ENCODE measurements at regions not wholly inside any gene's neighbourhood (a gene's known extent, or its start where the extent isn't known, plus 50 kb on each side); places are given as distances from the start of the nearest gene placed in this dataset.

GRCh38 chr5:39505791-39506190 is 81.0 kb upstream of the DAB2 start:
- H3K4me3 ChIP-seq (ENCODE audit: low read depth, low read length): no peak overlapping the region
- no peak for DNase-seq (ENCODE audit: low read depth)
- TF ChIP-seq CTCF (IDR thresholded peaks at IDR 0.05; ENCODE audit: control insufficient read depth, extremely low read depth, insufficient read depth): no peak

GRCh38 chr5:39505363-39505762 is 80.6 kb upstream of the DAB2 start:
- DNase-seq (ENCODE audit: low read depth): no peak
- no peak for TF ChIP-seq CTCF (IDR thresholded peaks at IDR 0.05; ENCODE audit: control insufficient read depth, extremely low read depth, insufficient read depth)
- no peak overlapping the region for H3K4me3 ChIP-seq (ENCODE audit: low read depth, low read length)

- no peak overlapping the region for H3K4me3 ChIP-seq (ENCODE audit: low read depth, low read length)
- no peak for DNase-seq (ENCODE audit: low read depth)
- TF ChIP-seq CTCF (IDR thresholded peaks at IDR 0.05; ENCODE audit: control insufficient read depth, extremely low read depth, insufficient read depth): no peak
These were observed 78.4 kb upstream of the DAB2 start for GRCh38 chr5:39503155-39503554.

GRCh38 chr5:39502704-39503103 is 77.9 kb upstream of the DAB2 start:
- no peak for TF ChIP-seq CTCF (IDR thresholded peaks at IDR 0.05; ENCODE audit: control insufficient read depth, extremely low read depth, insufficient read depth)
- H3K4me3 ChIP-seq (ENCODE audit: low read depth, low read length): no peak overlapping the region
- no peak for DNase-seq (ENCODE audit: low read depth)

GRCh38 chr5:39501397-39501796 is 76.6 kb upstream of the DAB2 start:
- no peak for TF ChIP-seq CTCF (IDR thresholded peaks at IDR 0.05; ENCODE audit: control insufficient read depth, extremely low read depth, insufficient read depth)
- no peak for DNase-seq (ENCODE audit: low read depth)
- H3K4me3 ChIP-seq (ENCODE audit: low read depth, low read length): no peak overlapping the region

- no peak overlapping the region for H3K4me3 ChIP-seq (ENCODE audit: low read depth, low read length)
- TF ChIP-seq CTCF (IDR thresholded peaks at IDR 0.05; ENCODE audit: control insufficient read depth, extremely low read depth, insufficient read depth): no peak
- DNase-seq (ENCODE audit: low read depth): no peak
These were observed 75.9 kb upstream of the DAB2 start for GRCh38 chr5:39500551-39501175.

GRCh38 chr5:39498278-39498952 is 73.6 kb upstream of the DAB2 start:
- H3K4me3 ChIP-seq (ENCODE audit: low read depth, low read length): no peak overlapping the region
- TF ChIP-seq CTCF (IDR thresholded peaks at IDR 0.05; ENCODE audit: control insufficient read depth, extremely low read depth, insufficient read depth): no peak
- no peak for DNase-seq (ENCODE audit: low read depth)

Measured in LNCaP clone FGC (cell line).